NCI-H2029 (cell line): ENCODE measurements at regions not wholly inside any gene's neighbourhood (a gene's known extent, or its start where the extent isn't known, plus 50 kb on each side); places are given as distances from the start of the nearest gene placed in this dataset.
A peak's percentile ranks its signal among the peaks of the same experiment; 100 is the strongest.
"Not testable (repeated sequence)": the region's sequence is repeated elsewhere in the genome, so short reads cannot be mapped to it uniquely, and the experiment has no call there.

Experiments
- DNase-seq: peaks from one replicate; lab custom pipeline; 2025; lab: John Stamatoyannopoulos, UW

GRCh38 chr17:72366626-72367025 is 245.8 kb downstream of the SOX9 start:
- no peak for DNase-seq

- DNase-seq: no peak
Observed at GRCh38 chr17:72368191-72368590, 247.4 kb downstream of the SOX9 start.

GRCh38 chr17:72369366-72369765 is 248.5 kb downstream of the SOX9 start:
- no peak for DNase-seq

GRCh38 chr17:72370819-72371218 is 250.0 kb downstream of the SOX9 start:
- no peak for DNase-seq

GRCh38 chr17:72372185-72372584 is 251.4 kb downstream of the SOX9 start:
- DNase-seq: no peak

- DNase-seq: no peak
Observed at GRCh38 chr17:72373910-72374741, 253.3 kb downstream of the SOX9 start.

GRCh38 chr17:72376526-72377345 is 255.9 kb downstream of the SOX9 start:
- no peak for DNase-seq

- DNase-seq: no peak
Observed at GRCh38 chr17:72378414-72379390, 257.9 kb downstream of the SOX9 start.

GRCh38 chr17:72379516-72379915 is 258.7 kb downstream of the SOX9 start:
- DNase-seq: no peak

- DNase-seq: no peak
Observed at GRCh38 chr17:72380120-72380519, 259.3 kb downstream of the SOX9 start.

GRCh38 chr17:72380737-72381136 is 259.9 kb downstream of the SOX9 start:
- no peak for DNase-seq

- peak; percentile 75 for DNase-seq
Observed at GRCh38 chr17:72381597-72382397, 261.0 kb downstream of the SOX9 start.

GRCh38 chr17:72382971-72383722 is 262.3 kb downstream of the SOX9 start:
- DNase-seq: no peak

GRCh38 chr17:72385475-72385874 is 264.7 kb downstream of the SOX9 start:
- no peak for DNase-seq

GRCh38 chr17:72386173-72386572 is 265.4 kb downstream of the SOX9 start:
- not testable (repeated sequence) for DNase-seq

- DNase-seq: no peak
Observed at GRCh38 chr17:72386619-72387237, 265.9 kb downstream of the SOX9 start.

GRCh38 chr17:72387487-72387886 is 266.7 kb downstream of the SOX9 start:
- no peak for DNase-seq

- DNase-seq: no peak
Observed at GRCh38 chr17:72387969-72388368, 267.1 kb downstream of the SOX9 start.

GRCh38 chr17:72388765-72389473 is 268.1 kb downstream of the SOX9 start:
- no peak for DNase-seq
